Panc1 (cell line): ENCODE measurements at regions not wholly inside any gene's neighbourhood (a gene's known extent, or its start where the extent isn't known, plus 50 kb on each side); places are given as distances from the start of the nearest gene placed in this dataset.

Experiments
- ATAC-seq: fragments of 200-7000 bp; cut with Tn5 transposase; 2 replicates; pipeline ENCODE4 v1.9.1; 2020; ENCODE audit warnings: mild to moderate bottlenecking, moderate library complexity
- BruUV-seq: library from RNA; stranded (reverse); fragments of 400-500 nt; replicated peaks from 2 replicates; lab custom pipeline; 2021; lab: Mats Ljungman, UMichigan
- CTCF ChIA-PET: fragments of 300-600 bp; sonication (Branson Sonifier 250); formaldehyde crosslinking; loops from one replicate; lab custom pipeline; 2022; ENCODE audit warnings: antibody characterized with exemption; lab: Charles Lee
- POLR2A ChIA-PET: fragments of 300-600 bp; sonication (Branson Sonifier 250); formaldehyde crosslinking; loops from one replicate; lab custom pipeline; 2022; ENCODE audit warnings: antibody characterized with exemption; lab: Charles Lee
- DNase-seq: peaks from one replicate; pipeline ENCODE4 v3.0.0-alpha.2; 2010; ENCODE audit warnings: low read depth, low spot score
- H3K27ac ChIP-seq: 2 replicates; pipeline ENCODE4 v1.5.1; 2011; ENCODE audit warnings: mild to moderate bottlenecking, low read length, inconsistent platforms
- H3K27me3 ChIP-seq: fragments of 200-500 bp; sonication (Bioruptor generic); 2 replicates; pipeline ENCODE4 v1.6.0; 2014; ENCODE audit warnings: low read length, inconsistent platforms; ENCODE audit not compliant: control insufficient read depth, insufficient read depth
- H3K36me3 ChIP-seq: fragments of 200-500 bp; sonication (Bioruptor generic); 2 replicates; pipeline ENCODE4 v1.5.1; 2014; ENCODE audit warnings: inconsistent platforms, mild to moderate bottlenecking, low read length, moderate library complexity; ENCODE audit not compliant: control insufficient read depth, insufficient read depth
- H3K4me1 ChIP-seq: 2 replicates; pipeline ENCODE4 v1.5.1; 2011; ENCODE audit warnings: inconsistent platforms, mild to moderate bottlenecking, low read length, moderate library complexity; ENCODE audit not compliant: control insufficient read depth, insufficient read depth
- H3K4me3 ChIP-seq, 2 experiments: 2 replicates each; pipeline ENCODE4 v1.5.1; 2011 to 2012; ENCODE audit warnings: low read depth in 2 of 2, low read length in 2 of 2, mild to moderate bottlenecking in 2 of 2, inconsistent platforms in 1 of 2, moderate library complexity in 1 of 2
- H3K9me3 ChIP-seq: fragments of 200-500 bp; sonication (Bioruptor generic); 2 replicates; pipeline ENCODE4 v1.5.1; 2014; ENCODE audit warnings: low read depth, mild to moderate bottlenecking, inconsistent platforms, low read length, moderate library complexity; ENCODE audit not compliant: control insufficient read depth, insufficient read depth
- CTCF ChIP-seq: fragments of 450-650 bp; IDR thresholded peaks from 2 replicates; pipeline ENCODE4 v1.5.1; 2017; ENCODE audit warnings: mild to moderate bottlenecking
- POLR2AphosphoS5 ChIP-seq: IDR thresholded peaks from 2 replicates; pipeline ENCODE4 v1.6.1; 2012; ENCODE audit warnings: mild to moderate bottlenecking, low read depth, low read length, moderate library complexity
- REST ChIP-seq, 2 experiments: IDR thresholded peaks; 2 replicates each; pipeline ENCODE4 v1.6.1; 2011 to 2012; ENCODE audit warnings: low read depth in 2 of 2, control low read depth in 1 of 2, low read length in 1 of 2, mild to moderate bottlenecking in 1 of 2, moderate library complexity in 1 of 2; ENCODE audit not compliant: insufficient read depth in 1 of 2
- SIN3A ChIP-seq: IDR thresholded peaks from 2 replicates; pipeline ENCODE4 v1.6.1; 2012; ENCODE audit warnings: low read depth, mild to moderate bottlenecking, low read length, moderate library complexity, borderline replicate concordance; ENCODE audit not compliant: insufficient read depth
- TCF7L2 ChIP-seq: IDR thresholded peaks from 2 replicates; pipeline ENCODE4 v1.6.1; 2011; ENCODE audit warnings: mild to moderate bottlenecking, low read depth, low read length, inconsistent platforms
- in situ Hi-C: cut with HindIII; loops from 2 replicates; pipeline ENCODE4 v1.10.0; 2016; ENCODE audit warnings: low sequenced_read_pairs, low pct_unique_long_range_greater_than_20kb
- intact Hi-C: fragments of 100-400 bp; cut with micrococcal nuclease; formaldehyde crosslinking; loops from one replicate; pipeline ENCODE4 v1.10.0; 2022; ENCODE audit not compliant: unreplicated experiment

GRCh38 chr7:9028012-9028411 is 594.6 kb downstream of the NXPH1 start:
- in situ Hi-C loops (no loop called here), intact Hi-C loops (no loop called here)
- TF ChIP-seq SIN3A (no peak), TCF7L2 (no peak), POLR2AphosphoS5 (no peak), REST (IDR thresholded peaks at IDR 0.05; ENCODE audit: insufficient read depth in 1 of 2, low read depth in 2 of 2, low read length in 1 of 2) (no peak)
- DNase-seq (no peak), ATAC-seq (no peak)
- Histone ChIP-seq H3K27ac (no peak overlapping the region), H3K36me3 (no peaks in the 10 kb centered on the region), H3K4me1 (no peaks in the 10 kb centered on the region), H3K4me3 (no peak overlapping the region), H3K27me3 (no peaks in the 10 kb centered on the region), H3K9me3 (no peaks in the 10 kb centered on the region)
- ChIA-PET POLR2A (no interaction called here), CTCF (interaction anchor here (0.5 kb wide), 1 partner anchor 436 kb away, joined by 5 read pairs; no protein-coding TSS in a partner anchor)
- no TSS peak for BruUV-seq

GRCh38 chr7:9029681-9030530 is 596.5 kb downstream of the NXPH1 start:
- in situ Hi-C loops = no loop called here
- Histone ChIP-seq H3K4me3 (no peak overlapping the region), H3K36me3 (no peaks in the 10 kb centered on the region), H3K27me3 (no peaks in the 10 kb centered on the region), H3K9me3 (no peaks in the 10 kb centered on the region), H3K27ac (no peak overlapping the region), H3K4me1 (no peaks in the 10 kb centered on the region)
- no TSS peak for BruUV-seq
- CTCF ChIA-PET = interaction anchor here (0.6 kb wide), 1 partner anchor 97 kb away, joined by 8 read pairs; no protein-coding TSS in a partner anchor
- POLR2A ChIA-PET = no interaction called here
- no peak for TF ChIP-seq SIN3A
- no peak for TF ChIP-seq CTCF
- TF ChIP-seq POLR2AphosphoS5 = no peak
- TF ChIP-seq REST (IDR thresholded peaks at IDR 0.05; ENCODE audit: insufficient read depth in 1 of 2, low read depth in 2 of 2, low read length in 1 of 2) = no peak
- no peak for TF ChIP-seq TCF7L2
- ATAC-seq (no peak), DNase-seq (no peak)
- intact Hi-C loops = no loop called here
